HK-2 (cell line): ENCODE measurements at regions not wholly inside any gene's neighbourhood (a gene's known extent, or its start where the extent isn't known, plus 50 kb on each side); places are given as distances from the start of the nearest gene placed in this dataset.

ENCODE experiments used
- DNase-seq: peaks from one replicate; pipeline ENCODE4 v3.0.0-alpha.2; 2018; ENCODE audit not compliant: unreplicated experiment

DNA sequence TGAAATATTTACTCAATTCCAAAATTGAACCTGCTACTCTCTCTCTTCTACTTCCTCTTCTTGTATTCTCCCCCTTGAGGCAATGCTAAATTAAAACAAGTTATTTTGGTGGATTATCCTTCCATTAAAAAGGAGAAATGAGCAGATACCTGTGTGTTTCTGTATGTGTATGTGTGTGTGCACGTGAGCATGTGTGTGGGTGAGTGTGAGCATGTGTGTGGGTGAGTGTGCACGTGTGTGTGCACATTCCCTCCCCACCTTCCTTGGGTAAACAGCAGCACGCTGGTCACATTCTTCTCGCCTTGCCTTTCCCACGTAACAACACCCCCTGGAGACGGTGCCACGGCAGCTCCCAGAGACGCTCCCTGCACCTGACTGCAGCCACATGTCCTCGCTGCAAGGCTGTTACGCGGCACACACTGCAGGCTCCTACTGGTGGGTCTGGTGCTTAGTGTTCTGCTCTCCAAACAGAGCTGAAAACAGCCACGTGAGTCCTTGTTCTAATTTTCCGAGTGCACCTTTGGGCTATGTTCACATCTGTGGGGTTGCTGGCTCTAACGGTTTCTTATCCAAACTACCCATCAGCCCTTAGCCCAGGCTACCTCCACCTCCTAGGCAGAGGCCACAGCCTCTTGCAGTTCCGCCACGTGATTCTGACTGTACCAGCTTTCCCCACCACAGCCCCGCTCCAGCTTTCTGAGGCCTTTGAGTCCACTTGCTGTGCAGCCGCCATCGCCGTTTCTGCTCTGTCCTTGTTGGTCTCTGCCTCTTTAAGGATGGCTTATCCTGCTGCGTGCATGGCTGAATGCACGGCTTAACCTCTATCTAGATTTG lies 123.4 kb downstream of the CTTN start:
- no peak for DNase-seq

DNA sequence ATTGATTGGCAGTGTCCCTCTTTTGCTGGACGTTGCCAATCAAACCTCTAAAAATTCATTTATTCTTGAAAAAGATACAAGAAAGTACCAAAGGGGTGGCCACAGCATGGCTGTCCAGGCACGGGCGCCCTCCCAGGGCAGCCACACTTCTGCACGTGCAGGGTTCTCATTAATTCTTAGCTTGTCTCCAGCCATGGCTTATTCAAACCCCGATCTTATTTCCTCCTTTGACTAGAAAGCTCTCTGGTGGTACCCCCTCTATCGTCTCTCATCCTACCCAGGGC lies 123.9 kb downstream of the CTTN start:
- no peak for DNase-seq

DNA sequence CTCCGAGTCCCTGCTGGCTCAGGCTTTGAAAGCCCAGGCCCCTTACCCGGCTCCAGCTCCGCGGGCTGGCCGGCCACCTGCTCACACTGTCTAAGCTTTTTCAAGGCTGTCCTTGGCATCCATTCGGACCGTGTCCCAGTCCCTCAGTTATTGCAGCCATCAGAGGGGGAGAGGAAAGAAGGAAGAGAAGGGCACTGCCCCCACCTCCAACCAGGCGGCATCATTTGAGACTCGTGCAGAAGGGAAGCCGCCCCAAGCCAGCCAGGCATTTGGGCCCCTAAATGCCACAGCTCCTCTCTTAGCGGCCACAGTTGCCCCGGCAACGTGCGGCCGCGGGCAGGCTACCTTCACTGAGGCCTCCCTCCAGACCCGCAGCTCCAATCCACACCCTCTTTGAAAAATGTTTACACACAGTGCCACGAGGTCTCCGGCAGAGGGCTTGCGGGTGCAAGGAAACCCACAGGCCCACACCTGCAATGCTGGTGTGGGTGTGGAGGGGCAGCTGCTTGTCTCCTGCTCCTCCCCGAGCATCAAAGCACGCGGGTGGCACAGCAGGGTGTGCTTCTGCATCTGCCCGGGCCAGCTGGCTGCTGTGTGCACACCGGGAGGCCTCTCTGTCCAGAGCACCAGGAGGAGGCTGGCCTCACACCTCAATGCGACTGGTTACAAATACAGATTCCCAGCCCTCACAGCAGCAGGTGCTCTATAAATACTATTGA lies 124.4 kb downstream of the CTTN start:
- DNase-seq = no peak

DNA sequence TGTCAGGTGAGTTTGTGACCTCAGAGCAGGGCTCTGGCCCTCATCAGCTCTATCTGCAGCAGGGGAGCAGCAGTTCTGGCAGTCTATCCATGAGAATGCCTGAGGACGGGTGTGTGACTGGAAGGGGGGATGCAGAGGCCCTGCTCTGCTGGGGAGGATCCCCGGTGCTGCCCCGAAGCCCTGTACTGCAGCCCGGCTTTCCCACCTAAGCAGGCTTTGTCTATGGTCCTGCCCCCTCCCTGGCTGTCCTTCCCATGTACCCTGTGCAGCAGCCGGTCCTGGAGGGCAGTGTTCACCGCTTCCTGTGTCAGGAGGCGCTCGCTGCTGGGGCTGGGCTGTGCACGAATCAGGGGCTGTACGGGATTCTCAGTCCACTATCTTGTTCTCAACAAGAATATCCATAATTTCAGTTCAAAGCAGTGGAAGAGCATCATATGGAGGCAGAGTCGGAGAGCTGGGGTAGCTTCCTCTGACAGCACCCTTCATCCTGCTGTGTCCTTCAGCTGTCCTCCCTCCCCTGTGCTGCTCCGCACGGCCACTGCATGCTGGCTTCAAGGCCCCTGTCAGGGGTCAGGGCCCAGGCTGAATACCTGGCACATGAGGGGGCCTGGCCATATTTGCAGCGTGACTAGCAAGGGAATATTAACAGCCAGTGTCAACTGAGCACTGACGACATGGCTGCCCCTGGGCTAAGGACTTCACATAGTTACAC lies 125.2 kb downstream of the CTTN start:
- no peak for DNase-seq

DNA sequence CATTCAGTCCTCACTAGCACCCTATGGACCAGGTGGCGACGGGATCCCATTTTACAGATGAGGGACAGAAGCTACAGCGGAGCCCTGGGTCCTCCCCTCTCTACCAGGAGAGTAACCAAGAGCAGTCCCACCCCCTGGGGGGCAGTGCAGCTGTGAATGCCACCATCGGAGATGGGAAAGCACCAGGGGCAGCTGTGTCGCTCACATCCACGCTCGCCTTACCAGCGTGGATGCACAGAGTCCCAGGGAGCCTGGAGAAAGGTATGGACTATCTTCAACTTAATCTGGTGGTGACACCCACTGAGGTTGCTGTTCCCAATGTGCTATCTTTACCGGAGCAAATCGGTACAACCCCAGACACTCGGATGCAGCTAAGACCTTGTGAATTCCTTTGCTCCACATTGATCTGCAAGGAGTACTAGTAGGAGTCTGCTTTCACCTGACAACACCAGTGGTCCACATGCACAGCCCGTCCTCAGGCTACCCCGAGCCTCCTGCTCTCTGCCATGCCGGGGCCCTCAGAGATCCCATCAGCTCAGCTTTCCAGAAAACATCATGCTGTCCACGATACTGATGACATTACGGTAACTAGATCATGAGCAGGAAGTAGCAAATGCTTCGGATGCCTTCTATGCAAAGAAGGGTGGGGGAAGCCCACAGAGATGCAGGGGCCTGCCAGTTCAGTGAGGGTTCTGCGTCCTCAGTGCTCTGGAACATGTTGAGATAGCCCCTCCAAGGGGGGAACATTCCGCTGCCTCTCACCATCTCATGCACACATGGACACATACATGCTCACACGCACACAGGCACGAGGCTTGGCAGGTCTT lies 126.0 kb downstream of the CTTN start:
- DNase-seq = no peak

DNA sequence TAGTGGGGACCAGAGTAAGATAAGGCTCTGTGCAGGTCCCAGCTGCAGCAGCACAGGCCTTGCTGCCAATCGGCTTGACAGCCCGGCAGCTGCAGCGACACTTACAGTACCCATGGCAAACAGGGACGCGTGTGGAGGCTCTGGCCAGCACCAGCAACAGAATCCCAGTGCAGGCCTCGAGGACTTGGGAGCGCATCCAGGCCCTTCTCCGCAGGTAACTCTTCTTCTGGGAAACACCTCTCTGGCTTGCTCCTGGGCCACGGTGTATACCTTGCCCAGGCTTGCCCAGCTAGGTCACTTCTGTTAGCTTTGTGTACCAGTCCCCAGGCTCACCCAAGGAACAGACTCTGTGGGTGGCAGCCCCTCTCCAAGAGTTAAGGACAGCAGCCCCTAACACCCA lies 126.7 kb downstream of the CTTN start:
- DNase-seq = no peak

DNA sequence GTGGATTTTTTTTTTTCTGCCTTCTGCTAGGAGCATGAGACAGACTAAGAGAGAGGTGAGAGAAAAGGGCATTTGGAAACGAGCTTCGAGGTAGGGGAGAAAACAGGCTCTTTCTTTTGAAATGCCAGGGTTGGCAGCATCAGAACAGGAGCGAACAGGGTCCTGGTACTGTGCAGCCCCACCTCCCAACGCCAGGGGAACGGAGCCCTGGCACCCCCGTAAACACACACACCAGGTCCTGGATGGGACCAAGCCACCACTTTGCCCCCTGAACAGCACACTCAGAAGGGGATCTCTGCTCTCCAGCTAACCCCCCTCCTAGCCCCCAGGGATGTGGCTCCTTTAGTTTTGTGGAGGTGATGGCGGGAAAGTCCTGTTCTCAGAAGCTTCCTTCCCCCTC lies 127.1 kb downstream of the CTTN start:
- DNase-seq = no peak

DNA sequence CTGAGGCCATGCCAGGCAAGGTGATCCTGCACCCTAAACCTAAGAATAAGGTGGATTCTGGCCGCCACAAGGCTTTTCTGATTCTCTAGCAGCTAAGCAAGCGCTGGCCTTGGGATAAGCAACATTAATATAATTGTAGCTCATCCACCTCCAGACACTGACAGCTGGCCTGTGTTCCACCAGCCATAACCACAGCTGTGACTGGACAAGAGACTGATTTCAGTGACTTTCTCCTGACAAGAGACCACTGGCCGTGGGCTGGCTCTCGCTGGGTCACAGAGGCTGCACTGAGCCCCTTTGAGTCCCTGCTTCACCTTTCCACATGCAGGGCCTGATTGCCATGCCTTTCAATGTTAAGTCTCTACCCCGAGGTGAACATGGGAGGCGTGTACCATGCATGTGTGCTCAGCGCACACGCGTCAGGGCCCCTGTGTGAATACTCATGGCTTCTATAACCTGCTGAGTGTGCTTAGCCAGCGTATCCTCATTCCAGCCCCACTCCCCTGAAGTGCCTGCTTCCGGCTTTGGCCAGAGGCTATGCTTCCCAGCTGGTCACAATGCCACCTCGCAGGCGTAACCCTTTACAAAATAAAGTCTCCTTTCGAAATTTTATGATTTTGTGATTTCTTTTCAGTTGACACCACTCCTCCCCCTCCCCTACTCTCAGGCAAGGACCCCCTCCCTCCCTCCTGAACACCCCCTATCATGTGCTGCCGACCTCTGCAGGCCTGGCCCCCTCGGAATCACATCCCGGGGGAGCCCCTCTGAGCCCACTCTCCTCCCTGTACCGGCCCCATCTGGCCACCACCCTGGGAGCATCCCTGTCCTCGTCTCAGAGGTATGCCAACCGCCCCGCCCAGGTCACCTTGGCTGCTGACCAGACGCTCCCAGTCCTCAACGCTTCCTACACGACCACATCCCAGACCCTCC lies 128.1 kb downstream of the CTTN start:
- no peak for DNase-seq

DNA sequence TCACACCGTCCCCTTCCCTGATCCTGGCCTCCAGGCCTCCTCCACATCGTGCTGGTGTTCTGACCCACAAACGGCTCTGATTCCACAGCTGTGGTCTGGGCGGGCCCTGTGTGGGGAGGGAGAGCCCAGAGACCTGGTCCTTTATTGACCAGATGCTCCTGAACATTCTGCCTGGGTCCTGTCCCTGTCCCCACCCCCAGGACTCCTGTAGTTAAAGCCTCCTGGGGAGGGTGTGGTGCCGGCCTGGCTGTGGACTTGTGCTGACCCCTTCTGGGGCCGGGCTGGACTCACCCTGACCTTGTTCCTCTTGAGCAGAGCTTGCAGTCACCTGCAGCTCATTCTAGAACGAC lies 128.7 kb downstream of the CTTN start:
- no peak for DNase-seq

DNA sequence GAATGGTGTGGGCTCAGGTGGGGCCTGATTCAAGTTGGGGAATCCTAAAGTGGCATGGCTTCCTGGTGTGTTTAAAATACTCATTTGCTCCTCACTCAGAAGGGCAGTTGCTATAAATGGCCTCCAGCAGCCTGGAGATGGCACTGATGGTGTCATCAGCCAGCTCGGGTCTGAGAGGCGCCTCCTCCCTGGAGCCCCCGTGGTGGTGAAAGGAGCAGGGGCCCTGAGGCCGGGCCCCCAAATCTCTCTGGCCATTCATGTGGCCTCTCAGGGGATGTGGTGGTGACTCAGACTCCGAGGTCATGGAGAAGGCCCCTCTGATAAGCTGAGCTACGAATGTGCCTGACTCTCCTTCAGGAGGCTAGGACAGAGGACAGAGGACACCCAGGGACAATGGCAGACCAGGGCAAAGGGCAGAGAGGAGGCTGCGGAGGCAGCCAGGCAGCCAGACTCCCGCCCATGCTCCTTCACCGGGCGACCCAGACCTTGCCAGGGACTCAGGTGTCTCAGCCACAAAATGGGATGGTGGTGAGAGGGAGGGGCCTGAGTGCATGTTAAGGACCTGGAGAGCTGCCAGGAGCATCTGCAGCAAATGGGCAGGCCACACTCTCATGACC lies 129.2 kb downstream of the CTTN start:
- DNase-seq = no peak

DNA sequence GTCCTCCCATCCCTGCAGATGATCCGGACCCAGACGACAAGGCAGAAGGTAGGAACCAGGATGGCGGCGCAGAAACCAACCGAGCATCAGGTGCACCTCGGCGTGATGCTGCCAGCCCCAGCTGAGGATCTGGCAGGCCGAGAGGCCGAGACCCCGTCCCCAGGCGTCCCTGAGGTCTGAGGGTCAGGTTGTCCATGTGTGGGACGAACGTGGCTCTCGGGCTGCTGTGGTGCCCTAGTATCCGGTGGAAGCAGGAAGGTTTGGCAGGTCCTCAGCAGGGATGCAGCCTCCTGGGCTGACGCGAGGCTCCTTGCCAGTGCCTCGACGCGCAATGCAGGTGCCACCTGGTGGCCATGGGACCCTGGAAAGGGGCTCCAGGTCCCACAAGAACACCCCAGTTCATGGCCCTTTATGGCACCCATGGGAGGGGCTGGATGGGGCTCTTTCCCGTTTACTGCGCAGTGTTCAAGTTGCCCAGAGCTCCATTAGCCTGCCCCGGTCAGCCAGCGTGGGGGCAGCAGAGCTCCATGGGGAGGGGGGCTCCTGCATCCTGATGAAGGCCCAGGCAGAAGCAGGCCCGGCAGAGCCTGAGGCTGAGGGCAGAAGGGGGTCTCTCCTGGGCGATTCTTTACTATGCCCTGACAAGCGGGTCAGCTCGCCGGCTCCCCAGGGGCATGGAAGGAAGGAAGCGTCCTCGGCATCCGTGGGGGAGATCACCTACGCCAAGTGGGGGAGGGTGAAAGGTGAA lies 129.9 kb downstream of the CTTN start:
- no peak for DNase-seq

DNA sequence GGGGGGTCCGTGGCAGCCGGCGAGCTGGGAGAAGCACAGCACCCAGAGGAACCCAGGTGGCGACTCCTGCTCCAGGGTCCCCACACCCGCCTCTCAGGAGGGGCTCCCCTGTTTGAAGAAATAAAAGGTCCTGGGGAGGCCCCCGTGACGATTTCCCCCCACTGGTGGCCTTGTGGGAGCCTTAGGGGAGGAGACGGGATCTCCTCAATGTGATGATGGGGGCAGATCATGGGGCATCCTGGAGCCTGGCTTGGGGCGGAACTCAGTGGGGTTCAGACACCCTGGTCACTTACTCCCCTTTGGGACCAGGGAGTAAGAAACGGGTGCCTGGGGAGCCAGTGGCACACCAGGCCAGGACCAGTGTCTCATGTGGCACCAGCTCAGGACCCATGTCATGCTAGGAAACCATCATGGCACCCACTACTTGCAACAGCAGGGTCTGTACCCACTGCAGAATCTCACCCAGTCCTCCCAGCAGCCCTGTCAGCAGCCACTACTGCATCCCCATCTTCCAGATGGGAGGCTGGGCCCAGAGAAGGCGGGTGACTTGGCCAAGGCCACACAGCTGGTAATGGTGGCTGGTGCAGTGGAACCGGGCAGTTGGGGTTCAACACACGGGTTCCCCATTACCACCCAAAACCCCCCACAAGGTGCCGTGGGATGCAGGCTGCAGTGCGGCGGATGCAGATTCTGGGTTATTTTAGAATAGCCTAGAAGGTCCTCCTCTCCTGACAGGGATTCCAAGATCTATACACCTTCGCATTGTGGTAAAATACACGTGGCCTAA lies 130.7 kb downstream of the CTTN start:
- no peak for DNase-seq

DNA sequence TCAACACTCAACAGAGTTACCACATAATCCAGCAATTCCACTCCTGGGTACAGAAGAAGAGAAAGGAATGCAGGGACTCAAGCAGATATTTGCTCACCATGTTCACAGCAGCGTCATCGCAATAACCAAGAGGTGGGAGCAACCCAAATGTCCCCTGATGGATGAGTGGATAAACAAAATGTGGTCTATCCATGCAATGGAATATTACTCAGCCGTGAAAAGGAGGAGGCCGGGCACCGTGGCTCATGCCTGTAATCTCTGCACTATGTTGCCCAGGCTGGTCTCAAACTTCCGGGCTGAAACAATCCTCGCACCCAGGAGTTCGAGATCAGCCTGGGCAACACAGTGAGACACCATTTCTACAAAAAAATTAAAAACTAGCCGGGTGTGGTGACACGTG lies 131.7 kb downstream of the CTTN start:
- DNase-seq = no peak

DNA sequence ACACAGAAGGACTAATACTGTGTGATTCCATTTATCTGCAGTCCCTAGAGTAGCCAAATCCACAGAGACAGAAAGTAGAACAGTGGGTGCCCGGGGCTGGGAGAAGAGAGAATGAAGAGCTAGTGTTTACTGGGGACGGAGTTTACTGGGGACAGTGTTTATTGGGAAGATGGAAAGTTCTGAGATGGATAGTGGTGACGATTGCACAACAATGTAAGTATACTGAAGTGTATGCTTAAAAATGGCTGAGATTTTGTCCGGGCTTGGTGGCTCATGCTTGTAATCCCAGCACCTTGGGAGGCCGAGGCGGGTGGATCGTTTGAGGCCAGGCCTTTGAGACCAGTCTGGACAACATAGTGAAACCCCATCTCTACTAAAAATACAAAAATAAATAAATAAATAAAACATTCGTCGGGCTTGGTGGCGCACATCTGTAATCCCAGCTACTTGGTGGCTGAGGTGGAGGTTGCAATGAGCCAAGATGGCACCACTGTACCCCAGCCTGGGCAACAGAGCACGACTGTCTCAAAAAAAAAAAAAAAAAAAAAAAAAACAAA lies 132.4 kb downstream of the CTTN start:
- no peak for DNase-seq

DNA sequence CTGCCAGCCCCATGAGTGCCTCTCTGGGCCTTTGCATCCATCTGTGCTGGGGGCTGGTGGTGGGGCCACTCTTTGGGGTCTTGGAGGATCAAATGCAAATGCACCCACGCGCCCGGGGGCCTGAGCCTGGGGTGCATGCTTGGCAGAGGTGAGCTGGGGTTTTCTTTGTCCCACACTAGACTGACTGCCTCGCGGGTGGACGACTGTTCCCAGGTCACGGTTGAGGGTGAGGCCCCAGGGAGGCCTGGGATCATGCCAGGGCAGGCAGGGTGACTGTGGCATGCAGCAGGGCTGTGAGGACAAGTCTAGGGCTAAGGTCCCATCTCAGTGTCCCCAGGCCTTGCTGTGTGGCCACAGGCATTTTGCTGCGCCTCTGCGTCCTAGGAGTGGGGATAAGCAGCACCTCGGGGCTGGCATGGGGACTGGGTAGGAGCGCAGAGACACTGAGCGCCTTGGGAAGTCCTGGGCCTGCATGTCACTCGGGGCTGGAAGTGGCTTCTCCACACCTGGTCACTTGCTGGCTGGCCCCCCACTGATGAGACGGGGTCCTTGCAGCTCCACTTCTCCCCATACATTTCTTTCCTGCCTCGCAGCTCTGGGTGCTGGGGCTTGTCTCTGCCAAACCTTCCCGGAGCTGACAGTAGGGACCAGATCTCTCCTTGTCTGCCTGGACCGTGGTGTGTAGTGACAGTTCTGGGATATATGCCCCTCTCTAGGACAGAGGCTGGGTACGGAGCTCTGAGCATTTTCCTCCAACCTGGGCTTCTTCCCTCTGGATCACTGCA lies 133.1 kb downstream of the CTTN start:
- DNase-seq = no peak

DNA sequence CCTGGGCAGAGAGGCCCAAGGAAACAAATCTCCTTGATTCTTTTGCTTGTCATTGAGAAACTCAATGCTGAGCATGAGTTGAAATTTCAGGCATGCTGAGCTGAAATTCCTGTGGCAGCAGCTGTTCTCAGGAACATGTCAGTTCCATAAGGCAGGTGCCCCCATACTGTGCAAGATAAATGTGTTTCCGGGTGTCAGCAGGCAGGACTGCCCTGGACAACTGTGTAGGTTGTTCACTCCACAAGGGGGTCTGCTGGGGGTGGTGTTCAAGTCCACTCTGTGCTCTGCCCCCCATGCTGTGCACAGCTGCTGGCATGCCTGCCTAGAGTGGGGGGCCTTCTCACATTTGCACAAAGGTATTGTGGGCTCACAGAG lies 133.7 kb downstream of the CTTN start:
- DNase-seq = no peak

DNA sequence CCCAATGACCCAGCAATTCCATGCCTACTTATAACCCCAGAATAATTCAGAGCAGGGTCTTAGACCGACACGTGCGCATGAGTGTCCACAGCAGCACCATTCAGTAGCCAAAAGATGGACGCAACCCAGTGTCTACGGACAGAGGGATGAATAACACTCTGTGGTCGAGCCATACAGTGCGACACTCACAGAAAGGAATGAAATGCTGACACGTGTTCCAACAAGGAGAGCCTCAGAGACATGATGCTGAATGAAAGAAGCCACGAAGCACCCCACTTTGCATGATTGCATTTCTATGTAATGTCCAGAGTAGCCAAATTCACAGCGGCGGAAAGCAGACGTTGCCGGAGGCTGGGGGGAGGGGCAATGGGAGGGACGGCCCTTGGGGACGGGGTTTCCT lies 134.4 kb downstream of the CTTN start:
- DNase-seq = no peak
